ENCODE measurements at regions not wholly inside any gene's neighbourhood (a gene's known extent, or its start where the extent isn't known, plus 50 kb on each side); places are given as distances from the start of the nearest gene placed in this dataset.

DNA sequence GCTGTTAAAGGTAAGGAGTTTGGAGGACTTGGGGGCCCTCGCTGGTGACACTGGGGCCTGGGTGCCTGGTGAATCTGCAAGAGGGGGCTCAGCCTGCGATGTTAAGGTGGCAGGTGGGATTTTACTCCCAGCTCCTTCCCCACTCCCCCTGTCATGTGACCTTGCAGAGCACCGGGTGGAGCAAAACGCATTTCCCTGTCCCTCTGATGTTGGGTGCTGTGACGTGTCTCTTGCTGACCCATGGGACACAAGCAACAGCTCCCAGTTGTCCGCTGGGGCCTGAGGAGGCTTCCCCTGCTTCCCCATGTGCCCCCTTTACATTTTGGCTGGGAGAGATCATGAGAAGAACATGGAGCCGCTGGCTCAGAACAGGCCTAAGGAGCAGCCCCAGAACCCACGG lies 319.0 kb downstream of the MATN1 start:
- ChIA-PET CTCF (ENCODE audit: low intra/inter-chr PET ratio, low total read pairs) (no interaction called here), POLR2A (no interaction called here)
- FAIRE-seq (no peak), ATAC-seq (no peak), DNase-seq (ENCODE audit: low spot score) (no peak)
- no TSS peak for BruUV-seq (replicated peaks)
- in situ Hi-C loops (cut with HindIII; ENCODE audit: extremely low pct_ligation_motif_present, low pct_unique_long_range_greater_than_20kb) = loop anchor here (10.0 kb wide), 1 partner anchor 300 kb away; no protein-coding TSS in a partner anchor
- no peaks in the 10 kb centered on the region for H3K79me2 ChIP-seq (ENCODE audit: insufficient read depth, low read length)
- no peak overlapping the region for H3K9ac ChIP-seq (ENCODE audit: insufficient read depth, low read depth, low read length)
- H3K4me1 ChIP-seq (ENCODE audit: insufficient read depth, low read length) = no peaks in the 10 kb centered on the region
- no peaks in the 10 kb centered on the region for H3K9me3 ChIP-seq (ENCODE audit: low read length)
- no peak overlapping the region for H2AFZ ChIP-seq (ENCODE audit: low read length)
- no peak overlapping the region for H3K4me3 ChIP-seq (replicated peaks in 1 of 3; ENCODE audit: insufficient read depth in 1 of 3, low read depth in 2 of 3, low read length in 3 of 3)
- WGBS (ENCODE audit: low lambda C conversion rate) = 17% methylated on average over 5 of the region's 8 CpGs
- H4K20me1 ChIP-seq (ENCODE audit: insufficient read depth, low read length) = no peaks in the 10 kb centered on the region
- intact Hi-C loops (cut with micrococcal nuclease; ENCODE audit: unreplicated experiment) = no loop called here
- H3K27ac ChIP-seq (ENCODE audit: extremely low read length, insufficient read depth, low read length) = no peak overlapping the region
- H3K4me2 ChIP-seq (ENCODE audit: low read depth, low read length) = no peak overlapping the region
- H3K27me3 ChIP-seq (ENCODE audit: control insufficient read depth in 1 of 2, insufficient read depth in 2 of 2, low read length in 2 of 2) = peaks cover 1 to 4% of the 10 kb centered on the region in 2 experiments; a peak in 2 of 5 replicates
- H3K36me3 ChIP-seq (replicated peaks in 1 of 2; ENCODE audit: control insufficient read depth in 1 of 2, insufficient read depth in 2 of 2, low read length in 2 of 2) = no peaks in the 10 kb centered on the region; a peak in 1 of 5 replicates
- TF ChIP-seq, protein P1, sequence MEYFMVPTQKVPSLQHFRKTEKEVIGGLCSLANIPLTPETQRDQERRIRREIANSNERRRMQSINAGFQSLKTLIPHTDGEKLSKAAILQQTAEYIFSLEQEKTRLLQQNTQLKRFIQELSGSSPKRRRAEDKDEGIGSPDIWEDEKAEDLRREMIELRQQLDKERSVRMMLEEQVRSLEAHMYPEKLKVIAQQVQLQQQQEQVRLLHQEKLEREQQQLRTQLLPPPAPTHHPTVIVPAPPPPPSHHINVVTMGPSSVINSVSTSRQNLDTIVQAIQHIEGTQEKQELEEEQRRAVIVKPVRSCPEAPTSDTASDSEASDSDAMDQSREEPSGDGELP (IDR thresholded peaks at IDR 0.05; ENCODE audit: borderline replicate concordance, low read depth) = no peak
- TF ChIP-seq ISL2 (CRISPR knock-in tag; IDR thresholded peaks at IDR 0.05) (no peak), RELA (CRISPR knock-in tag; IDR thresholded peaks at IDR 0.05) (no peak)
- TF ChIP-seq, protein P2, sequence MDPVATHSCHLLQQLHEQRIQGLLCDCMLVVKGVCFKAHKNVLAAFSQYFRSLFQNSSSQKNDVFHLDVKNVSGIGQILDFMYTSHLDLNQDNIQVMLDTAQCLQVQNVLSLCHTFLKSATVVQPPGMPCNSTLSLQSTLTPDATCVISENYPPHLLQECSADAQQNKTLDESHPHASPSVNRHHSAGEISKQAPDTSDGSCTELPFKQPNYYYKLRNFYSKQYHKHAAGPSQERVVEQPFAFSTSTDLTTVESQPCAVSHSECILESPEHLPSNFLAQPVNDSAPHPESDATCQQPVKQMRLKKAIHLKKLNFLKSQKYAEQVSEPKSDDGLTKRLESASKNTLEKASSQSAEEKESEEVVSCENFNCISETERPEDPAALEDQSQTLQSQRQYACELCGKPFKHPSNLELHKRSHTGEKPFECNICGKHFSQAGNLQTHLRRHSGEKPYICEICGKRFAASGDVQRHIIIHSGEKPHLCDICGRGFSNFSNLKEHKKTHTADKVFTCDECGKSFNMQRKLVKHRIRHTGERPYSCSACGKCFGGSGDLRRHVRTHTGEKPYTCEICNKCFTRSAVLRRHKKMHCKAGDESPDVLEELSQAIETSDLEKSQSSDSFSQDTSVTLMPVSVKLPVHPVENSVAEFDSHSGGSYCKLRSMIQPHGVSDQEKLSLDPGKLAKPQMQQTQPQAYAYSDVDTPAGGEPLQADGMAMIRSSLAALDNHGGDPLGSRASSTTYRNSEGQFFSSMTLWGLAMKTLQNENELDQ (CRISPR knock-in tag; IDR thresholded peaks at IDR 0.05; ENCODE audit: borderline replicate concordance) = no peak
- TF ChIP-seq, protein P3, sequence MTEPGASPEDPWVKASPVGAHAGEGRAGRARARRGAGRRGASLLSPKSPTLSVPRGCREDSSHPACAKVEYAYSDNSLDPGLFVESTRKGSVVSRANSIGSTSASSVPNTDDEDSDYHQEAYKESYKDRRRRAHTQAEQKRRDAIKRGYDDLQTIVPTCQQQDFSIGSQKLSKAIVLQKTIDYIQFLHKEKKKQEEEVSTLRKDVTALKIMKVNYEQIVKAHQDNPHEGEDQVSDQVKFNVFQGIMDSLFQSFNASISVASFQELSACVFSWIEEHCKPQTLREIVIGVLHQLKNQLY (CRISPR knock-in tag; IDR thresholded peaks at IDR 0.05) = no peak
